Uterus (tissue), 3 donors: ENCODE measurements at regions not wholly inside any gene's neighbourhood (a gene's known extent, or its start where the extent isn't known, plus 50 kb on each side); places are given as distances from the start of the nearest gene placed in this dataset.

ENCODE experiments used
- DNase-seq, 2 donors: peaks; one replicate each; pipeline ENCODE4 v3.0.0-alpha.2; 2019 to 2020
- H3K27ac ChIP-seq, 2 donors: fragments of 200-600 bp; sonication (generic); 1 replicate in 1 of 2; 2 replicates in 1 of 2; pipeline ENCODE4 v1.5.1; 2016 to 2018
- H3K27me3 ChIP-seq, 2 donors: fragments of 200-600 bp; sonication (generic); one replicate each; pipeline ENCODE4 v1.5.1; 2018 to 2019; ENCODE audit warnings: control low read depth in 1 of 2
- H3K36me3 ChIP-seq, 2 donors: fragments of 200-600 bp; sonication (generic); one replicate each; pipeline ENCODE4 v1.5.1; 2019; ENCODE audit warnings: control low read depth in 1 of 2
- H3K4me1 ChIP-seq, 2 donors: fragments of 200-600 bp; sonication (generic); one replicate each; pipeline ENCODE4 v1.5.1; 2018 to 2019; ENCODE audit warnings: control low read depth in 1 of 2
- H3K4me3 ChIP-seq, 2 donors: fragments of 200-600 bp; sonication (generic); 1 replicate in 1 of 2; 2 replicates in 1 of 2; pipeline ENCODE4 v1.5.1; 2018 to 2019; ENCODE audit warnings: mild to moderate bottlenecking in 1 of 2
- H3K9me3 ChIP-seq, 2 donors: fragments of 200-600 bp; sonication (generic); one replicate each; pipeline ENCODE4 v1.5.1; 2019; ENCODE audit warnings: control low read depth in 1 of 2
- POLR2A ChIP-seq, 2 donors: fragments of 450-650 bp; IDR thresholded peaks; one replicate each; pipeline ENCODE4 v1.6.1; 2016; ENCODE audit warnings: antibody characterized with exemption in 2 of 2, mild to moderate bottlenecking in 1 of 2, moderate library complexity in 1 of 2
- intact Hi-C: fragments of 100-400 bp; cut with DNase I; formaldehyde crosslinking; loops from one replicate; pipeline ENCODE4 v1.15.1; 2023; ENCODE audit warnings: low total_unique reads
- TF ChIP-seq, protein P1 (sequence below), 4 experiments: fragments of 200-600 bp in 2 of 4; fragments of 450-650 bp in 2 of 4; sonication (generic) in 2 of 4; IDR thresholded peaks; one replicate each; pipeline ENCODE4 v1.5.1; 2016 to 2019; ENCODE audit warnings: antibody characterized with exemption in 4 of 4, mild to moderate bottlenecking in 2 of 4, moderate library complexity in 1 of 4
- donor health status: DM: yes; HTN: yes; CAD: no.

- no peak overlapping the region for H3K4me3 ChIP-seq
- H3K27me3 ChIP-seq = no peaks in the 10 kb centered on the region
- H3K9me3 ChIP-seq = no peaks in the 10 kb centered on the region
- no peak for DNase-seq
- no peaks in the 10 kb centered on the region for H3K4me1 ChIP-seq
- intact Hi-C loops = no loop called here
- TF ChIP-seq, protein P1, sequence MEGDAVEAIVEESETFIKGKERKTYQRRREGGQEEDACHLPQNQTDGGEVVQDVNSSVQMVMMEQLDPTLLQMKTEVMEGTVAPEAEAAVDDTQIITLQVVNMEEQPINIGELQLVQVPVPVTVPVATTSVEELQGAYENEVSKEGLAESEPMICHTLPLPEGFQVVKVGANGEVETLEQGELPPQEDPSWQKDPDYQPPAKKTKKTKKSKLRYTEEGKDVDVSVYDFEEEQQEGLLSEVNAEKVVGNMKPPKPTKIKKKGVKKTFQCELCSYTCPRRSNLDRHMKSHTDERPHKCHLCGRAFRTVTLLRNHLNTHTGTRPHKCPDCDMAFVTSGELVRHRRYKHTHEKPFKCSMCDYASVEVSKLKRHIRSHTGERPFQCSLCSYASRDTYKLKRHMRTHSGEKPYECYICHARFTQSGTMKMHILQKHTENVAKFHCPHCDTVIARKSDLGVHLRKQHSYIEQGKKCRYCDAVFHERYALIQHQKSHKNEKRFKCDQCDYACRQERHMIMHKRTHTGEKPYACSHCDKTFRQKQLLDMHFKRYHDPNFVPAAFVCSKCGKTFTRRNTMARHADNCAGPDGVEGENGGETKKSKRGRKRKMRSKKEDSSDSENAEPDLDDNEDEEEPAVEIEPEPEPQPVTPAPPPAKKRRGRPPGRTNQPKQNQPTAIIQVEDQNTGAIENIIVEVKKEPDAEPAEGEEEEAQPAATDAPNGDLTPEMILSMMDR (IDR thresholded peaks at IDR 0.05) = no peak
- TF ChIP-seq POLR2A (IDR thresholded peaks at IDR 0.05) = no peak
- no peaks in the 10 kb centered on the region for H3K36me3 ChIP-seq
- H3K27ac ChIP-seq = no peak overlapping the region
Observed at GRCh38 chr12:115659422-115659821, 618.1 kb downstream of the MED13L start.

- Histone ChIP-seq H3K9me3 (no peaks in the 10 kb centered on the region), H3K27me3 (no peaks in the 10 kb centered on the region), H3K27ac (no peak overlapping the region), H3K4me3 (no peak overlapping the region), H3K36me3 (no peaks in the 10 kb centered on the region), H3K4me1 (no peaks in the 10 kb centered on the region)
- DNase-seq = no peak
- intact Hi-C loops = no loop called here
- TF ChIP-seq, protein P1 (IDR thresholded peaks at IDR 0.05) = no peak
- no peak for TF ChIP-seq POLR2A (IDR thresholded peaks at IDR 0.05)
Observed at GRCh38 chr12:115657081-115658013, 620.1 kb downstream of the MED13L start.

DNA sequence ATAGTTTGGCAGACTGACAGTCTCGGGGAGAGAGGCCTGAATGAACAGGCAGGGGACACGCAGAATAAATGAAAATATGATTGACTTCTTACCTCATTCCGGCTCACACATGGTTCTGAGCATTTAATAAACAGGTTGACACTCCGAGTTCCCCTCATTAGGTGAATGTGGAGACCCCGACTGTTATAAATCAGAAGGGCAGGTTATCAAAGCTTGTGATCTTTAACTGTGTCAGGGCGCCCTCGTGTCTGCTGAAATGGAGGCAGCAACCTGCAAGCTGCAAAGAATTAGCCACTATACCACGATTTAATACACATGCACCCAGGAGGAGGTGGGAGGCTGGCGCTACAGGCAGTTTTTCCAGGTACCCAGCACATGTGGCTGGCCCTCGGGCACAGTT lies 627.5 kb downstream of the MED13L start:
- H3K27ac ChIP-seq = no peak overlapping the region
- intact Hi-C loops = no loop called here
- TF ChIP-seq, protein P1 (IDR thresholded peaks at IDR 0.05) = no peak
- no peak for TF ChIP-seq POLR2A (IDR thresholded peaks at IDR 0.05)
- no peaks in the 10 kb centered on the region for H3K4me1 ChIP-seq
- DNase-seq = no peak
- no peaks in the 10 kb centered on the region for H3K36me3 ChIP-seq
- H3K27me3 ChIP-seq = no peaks in the 10 kb centered on the region
- H3K4me3 ChIP-seq = no peak overlapping the region
- no peaks in the 10 kb centered on the region for H3K9me3 ChIP-seq

GRCh38 chr12:115648463-115648862 lies 629.0 kb downstream of the MED13L start:
- Histone ChIP-seq H3K36me3 (no peaks in the 10 kb centered on the region), H3K27ac (no peak overlapping the region), H3K4me3 (no peak overlapping the region), H3K4me1 (no peaks in the 10 kb centered on the region), H3K9me3 (no peaks in the 10 kb centered on the region), H3K27me3 (no peaks in the 10 kb centered on the region)
- intact Hi-C loops = loop anchor here (5.0 kb wide), 1 partner anchor 51 kb away; no protein-coding TSS in a partner anchor
- TF ChIP-seq, protein P1 (IDR thresholded peaks at IDR 0.05) = no peak
- TF ChIP-seq POLR2A (IDR thresholded peaks at IDR 0.05) = no peak
- no peak for DNase-seq

GRCh38 chr12:115646210-115646609 lies 631.3 kb downstream of the MED13L start:
- intact Hi-C loops = loop anchor here (5.0 kb wide), 1 partner anchor 49 kb away; no protein-coding TSS in a partner anchor

More at GRCh38 chr12:115646210-115646609, 631.3 kb downstream of the MED13L start:
- no peak for DNase-seq
- no peaks in the 10 kb centered on the region for H3K9me3 ChIP-seq
- TF ChIP-seq, protein P1 (IDR thresholded peaks at IDR 0.05) = no peak
- no peak for TF ChIP-seq POLR2A (IDR thresholded peaks at IDR 0.05)
- no peaks in the 10 kb centered on the region for H3K27me3 ChIP-seq
- H3K4me1 ChIP-seq = no peaks in the 10 kb centered on the region
- H3K36me3 ChIP-seq = no peaks in the 10 kb centered on the region
- H3K27ac ChIP-seq = no peak overlapping the region
- H3K4me3 ChIP-seq = no peak overlapping the region
